Loucy (cell line): ENCODE measurements at regions not wholly inside any gene's neighbourhood (a gene's known extent, or its start where the extent isn't known, plus 50 kb on each side); places are given as distances from the start of the nearest gene placed in this dataset.

Experiments used
- H2AFZ ChIP-seq: fragments of 200-600 bp; sonication (generic); 2 replicates; pipeline ENCODE4 v1.6.0; 2016; ENCODE audit warnings: antibody characterized with exemption, mild to moderate bottlenecking, low read length, moderate library complexity
- H3F3A ChIP-seq: fragments of 200-600 bp; 2 replicates; pipeline ENCODE4 v1.6.0; 2016; ENCODE audit warnings: antibody characterized with exemption, low read depth, mild to moderate bottlenecking
- H3K27me3 ChIP-seq: fragments of 200-600 bp; sonication (generic); 2 replicates; pipeline ENCODE4 v1.6.1; 2014; ENCODE audit warnings: low read length, mild to moderate bottlenecking; ENCODE audit not compliant: insufficient read depth, poor library complexity, severe bottlenecking
- H3K36me3 ChIP-seq: fragments of 200-600 bp; sonication (generic); 2 replicates; pipeline ENCODE4 v1.6.1; 2016; ENCODE audit warnings: low read length; ENCODE audit not compliant: insufficient read depth
- H3K4me1 ChIP-seq: fragments of 200-600 bp; sonication (generic); 2 replicates; pipeline ENCODE4 v1.5.1; 2014; ENCODE audit warnings: low read length, mild to moderate bottlenecking; ENCODE audit not compliant: insufficient read depth, poor library complexity, severe bottlenecking
- H3K4me2 ChIP-seq: fragments of 200-600 bp; sonication (generic); 2 replicates; pipeline ENCODE4 v1.6.0; 2014; ENCODE audit warnings: antibody characterized with exemption, low read length, low read depth, mild to moderate bottlenecking; ENCODE audit not compliant: poor library complexity, severe bottlenecking
- H3K4me3 ChIP-seq: fragments of 200-600 bp; sonication (generic); 2 replicates; pipeline ENCODE4 v1.5.1; 2014; ENCODE audit warnings: low read length, mild to moderate bottlenecking, mixed read lengths; ENCODE audit not compliant: poor library complexity, severe bottlenecking
- H3K79me2 ChIP-seq: fragments of 200-600 bp; sonication (generic); 2 replicates; pipeline ENCODE4 v1.6.1; 2014; ENCODE audit warnings: low read length; ENCODE audit not compliant: insufficient read depth
- H3K9ac ChIP-seq: fragments of 200-600 bp; sonication (generic); 2 replicates; pipeline ENCODE4 v1.6.0; 2014; ENCODE audit warnings: mild to moderate bottlenecking, low read depth, low read length, moderate library complexity; ENCODE audit not compliant: poor library complexity, severe bottlenecking
- H3K9me2 ChIP-seq: fragments of 200-600 bp; sonication (generic); replicated peaks from 2 replicates; pipeline ENCODE4 v1.6.1; 2016; ENCODE audit warnings: low read depth, low read length, mixed read lengths
- H3K9me3 ChIP-seq: fragments of 200-600 bp; sonication (generic); 2 replicates; pipeline ENCODE4 v1.6.1; 2014; ENCODE audit warnings: mild to moderate bottlenecking, antibody characterized with exemption, low read length, low read depth; ENCODE audit not compliant: insufficient read depth
- H4K20me1 ChIP-seq: fragments of 200-600 bp; sonication (generic); 2 replicates; pipeline ENCODE4 v1.6.0; 2014; ENCODE audit warnings: antibody characterized with exemption, low read length, mild to moderate bottlenecking; ENCODE audit not compliant: insufficient read depth, poor library complexity, severe bottlenecking
- CTCF ChIP-seq: fragments of 200-600 bp; sonication (generic); conservative IDR thresholded peaks from 2 replicates; pipeline ENCODE4 v1.5.1; 2014; ENCODE audit warnings: mild to moderate bottlenecking, antibody characterized with exemption, low read length
- EZH2phosphoT487 ChIP-seq: fragments of 200-600 bp; IDR thresholded peaks from 2 replicates; pipeline ENCODE4 v1.6.1; 2018; ENCODE audit warnings: antibody characterized with exemption, mild to moderate bottlenecking, moderate library complexity, borderline replicate concordance

- Histone ChIP-seq H3K27me3 (no peaks in the 10 kb centered on the region), H3K36me3 (no peaks in the 10 kb centered on the region), H3K9ac (no peak overlapping the region), H2AFZ (no peak overlapping the region), H3K4me2 (no peak overlapping the region), H4K20me1 (no peaks in the 10 kb centered on the region), H3F3A (no peaks in the 10 kb centered on the region), H3K9me3 (no peaks in the 10 kb centered on the region), H3K4me3 (no peak overlapping the region), H3K79me2 (no peaks in the 10 kb centered on the region), H3K4me1 (no peaks in the 10 kb centered on the region), H3K9me2 (no peaks in the 10 kb centered on the region)
- no peak for TF ChIP-seq EZH2phosphoT487
Measured at GRCh38 chr16:54405478-54405877, 118.9 kb upstream of the IRX3 start.

GRCh38 chr16:54403580-54403979 is 117.0 kb upstream of the IRX3 start:
- Histone ChIP-seq H3K4me2 (no peak overlapping the region), H3K27me3 (no peaks in the 10 kb centered on the region), H3K9me3 (no peaks in the 10 kb centered on the region), H3K9me2 (no peaks in the 10 kb centered on the region), H4K20me1 (no peaks in the 10 kb centered on the region), H3K9ac (no peak overlapping the region), H3K4me1 (no peaks in the 10 kb centered on the region), H2AFZ (no peak overlapping the region), H3K79me2 (no peaks in the 10 kb centered on the region), H3K36me3 (no peaks in the 10 kb centered on the region), H3F3A (no peaks in the 10 kb centered on the region), H3K4me3 (no peak overlapping the region)
- no peak for TF ChIP-seq CTCF
- TF ChIP-seq EZH2phosphoT487 = no peak

GRCh38 chr16:54402873-54403272 is 116.3 kb upstream of the IRX3 start:
- no peaks in the 10 kb centered on the region for H3K27me3 ChIP-seq
- no peaks in the 10 kb centered on the region for H3K9me2 ChIP-seq
- no peaks in the 10 kb centered on the region for H3F3A ChIP-seq
- no peaks in the 10 kb centered on the region for H3K4me1 ChIP-seq
- TF ChIP-seq EZH2phosphoT487 (no peak), CTCF (no peak)
- H3K4me2 ChIP-seq = no peak overlapping the region
- no peaks in the 10 kb centered on the region for H3K36me3 ChIP-seq
- no peaks in the 10 kb centered on the region for H3K9me3 ChIP-seq
- no peak overlapping the region for H3K9ac ChIP-seq
- H4K20me1 ChIP-seq = no peaks in the 10 kb centered on the region
- no peak overlapping the region for H2AFZ ChIP-seq
- no peak overlapping the region for H3K4me3 ChIP-seq
- H3K79me2 ChIP-seq = no peaks in the 10 kb centered on the region

- Histone ChIP-seq H3F3A (no peaks in the 10 kb centered on the region), H3K79me2 (no peaks in the 10 kb centered on the region), H3K27me3 (no peaks in the 10 kb centered on the region), H3K9me2 (no peaks in the 10 kb centered on the region), H4K20me1 (no peaks in the 10 kb centered on the region), H2AFZ (no peak overlapping the region), H3K9ac (no peak overlapping the region), H3K4me1 (peaks cover 4% of the 10 kb centered on the region), H3K4me2 (no peak overlapping the region), H3K9me3 (no peaks in the 10 kb centered on the region), H3K4me3 (no peak overlapping the region), H3K36me3 (no peaks in the 10 kb centered on the region)
- no peak for TF ChIP-seq CTCF
- TF ChIP-seq EZH2phosphoT487 = no peak
Measured at GRCh38 chr16:54402270-54402669, 115.7 kb upstream of the IRX3 start.
